ENCODE measurements at regions not wholly inside any gene's neighbourhood (a gene's known extent, or its start where the extent isn't known, plus 50 kb on each side); places are given as distances from the start of the nearest gene placed in this dataset.

DNA sequence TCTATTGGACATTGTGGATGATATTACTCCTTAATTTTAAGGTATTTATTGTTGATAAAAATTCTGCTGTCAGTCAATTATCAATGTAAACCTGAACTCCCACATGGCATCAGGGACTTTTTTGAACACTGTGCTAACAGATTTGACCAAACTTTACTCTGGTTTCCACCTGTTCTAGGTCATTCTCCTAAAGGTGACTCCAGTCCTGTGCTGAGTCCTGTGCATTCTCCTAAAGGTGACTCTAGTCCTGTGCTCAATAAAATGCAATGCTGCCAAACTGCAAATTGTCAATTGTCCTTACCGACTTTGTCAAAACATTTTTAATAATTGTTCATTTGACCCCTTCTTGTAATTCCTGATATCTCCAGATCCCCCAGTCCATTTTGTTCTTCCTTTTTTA is 408.4 kb upstream of the EPHA7 start:
- no peaks in the 10 kb centered on the region for H3K27me3 ChIP-seq (ENCODE audit: insufficient read depth in 3 of 3, low read length in 2 of 3)
- ATAC-seq (no peak), DNase-seq (no peak)
- intact Hi-C loops (cut with DNase I) = no loop called here
- no peaks in the 10 kb centered on the region for H3K4me1 ChIP-seq
- H3K36me3 ChIP-seq (ENCODE audit: insufficient read depth in 1 of 2, low read depth in 1 of 2) = no peaks in the 10 kb centered on the region
- no peak overlapping the region for H3K27ac ChIP-seq
- H3K4me3 ChIP-seq = no peak overlapping the region
- 96 to 97% (median 97%) methylated on average over 1 of the region's 1 CpG for WGBS, 3 donors
- no peaks in the 10 kb centered on the region for H3K9me3 ChIP-seq
- TF ChIP-seq, protein P1, sequence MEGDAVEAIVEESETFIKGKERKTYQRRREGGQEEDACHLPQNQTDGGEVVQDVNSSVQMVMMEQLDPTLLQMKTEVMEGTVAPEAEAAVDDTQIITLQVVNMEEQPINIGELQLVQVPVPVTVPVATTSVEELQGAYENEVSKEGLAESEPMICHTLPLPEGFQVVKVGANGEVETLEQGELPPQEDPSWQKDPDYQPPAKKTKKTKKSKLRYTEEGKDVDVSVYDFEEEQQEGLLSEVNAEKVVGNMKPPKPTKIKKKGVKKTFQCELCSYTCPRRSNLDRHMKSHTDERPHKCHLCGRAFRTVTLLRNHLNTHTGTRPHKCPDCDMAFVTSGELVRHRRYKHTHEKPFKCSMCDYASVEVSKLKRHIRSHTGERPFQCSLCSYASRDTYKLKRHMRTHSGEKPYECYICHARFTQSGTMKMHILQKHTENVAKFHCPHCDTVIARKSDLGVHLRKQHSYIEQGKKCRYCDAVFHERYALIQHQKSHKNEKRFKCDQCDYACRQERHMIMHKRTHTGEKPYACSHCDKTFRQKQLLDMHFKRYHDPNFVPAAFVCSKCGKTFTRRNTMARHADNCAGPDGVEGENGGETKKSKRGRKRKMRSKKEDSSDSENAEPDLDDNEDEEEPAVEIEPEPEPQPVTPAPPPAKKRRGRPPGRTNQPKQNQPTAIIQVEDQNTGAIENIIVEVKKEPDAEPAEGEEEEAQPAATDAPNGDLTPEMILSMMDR (IDR thresholded peaks at IDR 0.05) = no peak

- ATAC-seq = no peak
- H3K27ac ChIP-seq = no peak overlapping the region
- no peaks in the 10 kb centered on the region for H3K4me1 ChIP-seq
- no peak for DNase-seq
- no peaks in the 10 kb centered on the region for H3K27me3 ChIP-seq (ENCODE audit: insufficient read depth in 3 of 3, low read length in 2 of 3)
- no peak overlapping the region for H3K4me3 ChIP-seq
- no peaks in the 10 kb centered on the region for H3K9me3 ChIP-seq
- H3K36me3 ChIP-seq (ENCODE audit: insufficient read depth in 1 of 2, low read depth in 1 of 2) = no peaks in the 10 kb centered on the region
- TF ChIP-seq, protein P1 (IDR thresholded peaks at IDR 0.05) = no peak
- intact Hi-C loops (cut with DNase I) = no loop called here
Observed at GRCh38 chr6:93825950-93826349, 406.6 kb upstream of the EPHA7 start.

DNA sequence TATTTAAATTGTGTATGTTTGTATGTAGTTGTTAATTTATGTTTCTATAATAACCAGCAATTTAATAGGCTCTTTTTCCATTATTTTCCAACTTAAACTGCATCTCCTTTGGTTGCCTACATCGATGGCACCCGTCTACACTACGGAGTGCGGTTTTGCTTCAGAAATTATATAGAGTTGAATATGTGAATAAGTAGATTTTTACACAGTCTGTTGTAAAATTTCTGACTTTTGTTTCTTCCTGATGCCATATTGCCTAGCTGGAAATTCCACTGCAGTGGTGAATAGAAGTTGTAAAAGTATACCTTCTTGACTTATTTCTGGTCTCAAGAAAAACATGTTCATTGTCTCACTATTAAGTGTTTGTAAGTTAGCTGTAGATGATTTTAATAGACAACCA is 404.1 kb upstream of the EPHA7 start:
- DNase-seq = no peak
- Histone ChIP-seq H3K9me3 (no peaks in the 10 kb centered on the region), H3K27ac (no peak overlapping the region), H3K36me3 (ENCODE audit: insufficient read depth in 1 of 2, low read depth in 1 of 2) (no peaks in the 10 kb centered on the region), H3K4me1 (no peaks in the 10 kb centered on the region), H3K27me3 (ENCODE audit: insufficient read depth in 3 of 3, low read length in 2 of 3) (no peaks in the 10 kb centered on the region), H3K4me3 (no peak overlapping the region)
- 90 to 96% (median 95%) methylated on average over 4 of the region's 4 CpGs for WGBS, 3 donors
- no peak for ATAC-seq
- intact Hi-C loops (cut with DNase I) = loop anchor here in 1 of 2 donors (5.0 kb wide), 1 partner anchor 1041 kb away; no protein-coding TSS in a partner anchor
- TF ChIP-seq, protein P1 (IDR thresholded peaks at IDR 0.05) = no peak

- H3K36me3 ChIP-seq (ENCODE audit: insufficient read depth in 1 of 2, low read depth in 1 of 2) = no peaks in the 10 kb centered on the region
- no peaks in the 10 kb centered on the region for H3K4me1 ChIP-seq
- WGBS, 3 donors = 86 to 93% (median 92%) methylated on average over 4 of the region's 4 CpGs
- H3K9me3 ChIP-seq = no peaks in the 10 kb centered on the region
- ATAC-seq (no peak), DNase-seq (no peak)
- no peak overlapping the region for H3K4me3 ChIP-seq
- H3K27ac ChIP-seq = no peak overlapping the region
- no peaks in the 10 kb centered on the region for H3K27me3 ChIP-seq (ENCODE audit: insufficient read depth in 3 of 3, low read length in 2 of 3)
- intact Hi-C loops (cut with DNase I) = loop anchor here in 1 of 2 donors (5.0 kb wide), 1 partner anchor 1040 kb away; no protein-coding TSS in a partner anchor
- TF ChIP-seq, protein P1 (IDR thresholded peaks at IDR 0.05) = no peak
Observed at GRCh38 chr6:93822434-93823265, 403.3 kb upstream of the EPHA7 start.

DNA sequence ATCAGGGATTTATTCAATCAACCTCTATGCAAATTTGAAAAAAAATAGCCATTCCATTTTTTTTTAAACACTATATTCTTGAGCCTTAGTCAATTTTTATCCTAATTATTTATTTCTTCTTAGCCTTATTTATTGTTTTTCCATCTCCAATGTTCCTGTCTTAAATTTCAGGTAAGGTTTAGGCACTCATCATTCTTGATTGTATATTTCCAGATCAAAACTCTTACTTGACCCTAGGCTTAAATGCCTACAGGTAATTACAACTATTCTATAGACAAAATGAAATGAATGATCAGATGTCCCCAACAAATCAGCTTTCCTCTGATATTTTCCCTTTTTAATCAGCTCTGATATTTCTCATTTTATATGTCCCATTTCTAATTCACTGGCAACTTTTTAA is 402.6 kb upstream of the EPHA7 start:
- H3K36me3 ChIP-seq (ENCODE audit: insufficient read depth in 1 of 2, low read depth in 1 of 2) = no peaks in the 10 kb centered on the region
- H3K9me3 ChIP-seq = no peaks in the 10 kb centered on the region
- no peaks in the 10 kb centered on the region for H3K4me1 ChIP-seq
- intact Hi-C loops (cut with DNase I) = loop anchor here in 1 of 2 donors (5.0 kb wide), 1 partner anchor 1040 kb away; no protein-coding TSS in a partner anchor
- no peak for DNase-seq
- TF ChIP-seq, protein P1 (IDR thresholded peaks at IDR 0.05) = no peak
- H3K4me3 ChIP-seq = no peak overlapping the region
- H3K27ac ChIP-seq = no peak overlapping the region
- ATAC-seq = no peak
- H3K27me3 ChIP-seq (ENCODE audit: insufficient read depth in 3 of 3, low read length in 2 of 3) = no peaks in the 10 kb centered on the region

Data from psoas muscle (tissue), 7 donors.